NCI-H2196 (cell line): ENCODE measurements at regions not wholly inside any gene's neighbourhood (a gene's known extent, or its start where the extent isn't known, plus 50 kb on each side); places are given as distances from the start of the nearest gene placed in this dataset.

ENCODE experiments used
- DNase-seq: peaks from one replicate; lab custom pipeline; 2025; ENCODE audit not compliant: unreplicated experiment; lab: John Stamatoyannopoulos, UW

DNA sequence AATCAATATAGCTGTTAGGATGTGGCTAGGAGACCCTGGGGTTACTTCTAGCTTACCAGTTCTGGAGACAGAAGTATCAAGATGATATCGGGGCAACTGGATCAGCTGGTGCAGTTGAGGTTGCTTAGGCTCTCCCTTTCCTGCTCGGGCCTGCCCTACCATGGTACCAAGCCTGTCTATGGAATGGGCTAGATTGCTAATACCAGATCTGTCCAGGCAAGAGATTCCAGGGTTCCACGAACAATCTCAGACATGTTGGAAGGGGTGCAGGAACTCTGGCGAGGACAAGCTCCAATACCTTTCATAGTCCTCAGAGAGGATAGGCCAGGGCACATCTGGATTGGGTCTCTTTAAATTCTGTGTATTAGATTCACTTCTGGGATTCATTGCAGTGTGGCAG is 53.8 kb downstream of the ADM start:
- no peak for DNase-seq

DNA sequence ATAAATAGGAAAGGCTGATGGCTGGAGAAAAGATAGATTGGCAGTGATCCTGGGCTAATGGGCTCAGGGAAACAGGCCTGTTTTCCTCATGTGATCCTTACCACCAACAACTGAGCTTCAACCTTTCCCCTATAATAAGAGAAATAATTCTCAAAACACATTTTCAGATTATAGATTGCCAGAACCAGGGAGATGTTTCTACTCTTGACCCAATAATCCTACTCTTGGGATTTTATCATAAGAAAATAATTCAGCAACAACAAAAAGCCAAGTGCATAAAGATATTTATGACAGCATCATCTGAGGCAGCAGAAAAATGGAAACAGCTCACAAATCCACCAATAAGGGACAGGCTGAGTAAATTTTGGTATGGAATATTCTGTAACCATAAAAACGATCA is 54.3 kb downstream of the ADM start:
- DNase-seq = no peak

DNA sequence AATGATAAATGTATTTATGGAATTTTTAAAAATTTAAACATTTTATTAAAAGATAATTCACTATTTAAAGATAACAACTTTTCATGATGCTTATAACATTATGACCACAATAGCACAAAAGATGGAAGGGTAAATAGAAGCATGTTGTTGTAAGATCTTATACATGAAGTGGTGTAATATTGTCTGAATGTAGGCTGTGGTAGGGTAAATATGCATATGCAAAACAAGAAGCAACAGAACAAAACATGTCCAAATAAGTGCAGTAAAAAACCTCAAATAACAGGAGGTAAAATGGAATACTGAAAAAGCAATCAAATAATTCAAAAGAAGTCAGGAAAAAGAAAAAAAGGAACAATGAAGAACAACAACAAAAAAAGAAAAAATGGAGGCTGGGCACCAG is 56.0 kb downstream of the ADM start:
- DNase-seq = no peak

DNA sequence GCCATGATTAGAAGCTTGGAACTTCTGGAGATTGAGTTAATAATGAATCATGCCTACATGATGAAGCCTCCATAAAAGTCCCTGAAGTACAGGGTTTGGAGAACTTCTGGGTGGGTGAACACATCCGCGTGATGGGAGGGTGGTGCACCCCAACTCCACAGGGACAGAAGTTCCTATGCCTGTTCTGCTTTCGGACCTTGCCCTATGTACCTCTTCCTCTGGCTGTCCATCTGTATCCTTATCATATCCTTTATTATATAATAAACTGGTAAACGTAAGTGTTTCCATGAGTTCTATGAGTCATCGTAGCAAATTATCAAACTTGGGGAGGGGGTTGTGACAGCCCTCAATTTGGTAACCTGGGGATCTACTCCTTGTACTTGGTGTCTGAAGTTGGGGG is 60.2 kb downstream of the ADM start:
- no peak for DNase-seq

DNA sequence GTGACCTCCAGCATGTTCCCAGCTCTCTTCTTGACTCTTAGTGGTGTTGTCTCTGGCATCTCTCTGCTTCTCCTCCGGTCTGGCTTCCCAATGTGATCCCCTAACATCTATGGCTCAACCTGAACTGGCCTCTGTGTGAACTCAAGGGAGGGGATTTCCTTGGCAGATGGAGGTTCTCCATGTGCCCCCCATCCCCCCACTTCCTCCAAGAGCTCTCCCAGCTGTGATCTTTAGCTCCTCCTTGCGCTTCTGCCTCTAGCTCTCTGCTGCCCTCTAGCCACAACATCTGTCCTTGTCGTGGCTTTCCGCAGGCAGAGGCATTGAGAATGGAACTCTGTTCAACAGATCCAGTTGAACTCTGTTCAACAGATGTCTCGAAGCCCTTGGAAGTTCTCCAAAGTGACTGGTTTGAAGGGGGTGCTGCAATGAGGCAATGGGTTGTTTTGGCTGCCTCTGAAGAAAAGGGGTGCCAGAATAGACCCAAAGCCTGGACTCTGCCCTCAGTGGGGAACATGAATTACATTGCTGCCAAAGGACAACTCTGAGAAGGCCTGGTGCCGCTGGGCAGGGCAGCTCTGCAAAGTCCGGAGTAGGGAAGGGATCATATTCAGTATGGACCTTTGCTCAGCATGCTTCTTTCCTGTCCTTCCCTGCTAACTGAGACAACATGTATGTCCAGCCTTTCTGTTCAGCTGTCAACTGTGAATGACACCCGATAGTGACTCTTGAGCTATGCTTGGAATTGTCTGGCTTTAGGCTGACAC is 61.9 kb downstream of the ADM start:
- peak; percentile 85 for DNase-seq

DNA sequence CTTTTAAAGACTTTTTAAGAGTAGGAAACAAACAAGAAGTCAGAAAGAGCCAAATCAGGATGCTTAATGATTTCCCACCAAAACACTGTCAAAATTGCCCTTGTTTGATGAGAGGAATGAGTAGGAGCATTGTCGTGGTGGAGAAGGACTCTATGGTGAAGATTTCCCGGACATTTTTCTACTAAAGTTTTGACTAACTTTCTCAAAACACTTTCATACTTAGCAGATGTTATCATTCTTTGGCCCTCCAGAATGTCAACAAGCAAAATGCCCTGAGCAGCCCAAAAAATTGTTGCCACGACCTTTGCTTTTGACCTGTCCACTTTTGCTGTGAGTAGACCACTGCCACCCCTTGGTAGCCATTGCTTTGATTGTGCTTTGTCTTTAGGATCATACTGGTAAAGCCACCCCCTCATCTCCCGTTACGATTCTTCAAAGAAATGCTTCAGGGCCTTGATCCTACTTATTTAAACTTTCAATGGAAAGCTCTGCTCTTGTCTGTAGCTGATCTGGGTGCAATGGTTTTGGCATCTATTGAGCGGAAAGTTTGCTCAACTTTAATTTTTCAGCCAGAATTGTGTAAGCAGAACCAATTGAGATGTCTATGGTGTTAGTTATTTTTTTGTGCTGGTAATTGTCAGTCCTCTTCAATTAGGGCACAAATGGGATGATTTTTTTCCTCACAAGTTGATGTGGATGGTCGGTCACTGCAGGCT is 67.2 kb downstream of the ADM start:
- DNase-seq = no peak

DNA sequence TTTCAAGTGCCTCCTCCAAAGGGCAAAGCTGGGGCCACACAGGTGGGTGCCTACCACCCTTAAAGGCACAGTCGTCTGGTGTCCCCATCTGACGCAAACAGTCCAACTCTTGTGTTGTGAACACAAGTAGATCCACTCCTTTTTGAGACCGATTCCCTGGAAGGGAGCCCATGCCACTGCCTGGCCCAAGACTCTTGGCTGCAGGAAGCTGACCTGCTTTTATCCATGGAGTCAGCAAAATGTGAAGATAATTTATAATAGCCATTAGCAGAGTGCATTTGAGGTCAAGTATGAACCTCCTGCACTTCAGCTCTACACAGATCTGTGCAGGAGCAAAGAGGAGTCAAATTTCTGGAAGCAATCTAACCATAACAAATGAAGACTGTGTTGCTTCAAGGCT is 68.5 kb downstream of the ADM start:
- peak; percentile 69 for DNase-seq

DNA sequence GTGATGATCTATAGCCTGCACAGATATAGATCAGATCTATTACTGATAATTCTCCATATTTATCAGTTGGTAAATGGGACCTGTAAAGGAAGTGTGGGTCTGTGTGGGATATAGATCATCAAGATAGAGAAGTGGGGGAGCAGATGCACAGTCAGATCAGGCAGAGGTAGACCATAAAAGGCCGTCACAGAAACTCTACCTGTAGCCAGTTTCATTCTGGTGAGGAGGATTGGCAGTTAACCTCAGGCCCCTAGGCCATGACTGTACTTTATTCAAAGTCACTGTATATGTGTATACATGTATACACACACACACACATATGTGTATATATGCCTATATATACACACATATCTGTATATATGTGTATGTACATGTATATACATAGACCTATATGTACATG is 69.1 kb downstream of the ADM start:
- no peak for DNase-seq

DNA sequence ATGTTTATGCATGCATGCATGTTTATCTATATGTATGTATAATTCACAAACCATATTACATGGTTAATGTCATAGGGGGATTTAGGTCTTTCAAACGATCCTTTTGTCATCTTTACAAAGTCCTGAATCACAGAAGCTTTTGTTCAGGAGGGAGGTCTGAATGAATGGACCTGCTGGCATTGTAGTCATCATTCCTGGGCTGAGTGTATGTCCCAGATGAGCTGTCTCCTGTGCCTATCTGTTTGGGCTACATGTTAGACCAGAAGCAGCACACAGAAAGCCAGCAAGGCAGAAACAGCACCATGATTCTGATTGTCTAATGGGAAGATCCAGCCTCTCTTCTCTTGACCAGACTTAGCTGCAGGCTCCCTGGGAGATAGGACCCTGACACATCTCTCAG is 69.5 kb downstream of the ADM start:
- no peak for DNase-seq

DNA sequence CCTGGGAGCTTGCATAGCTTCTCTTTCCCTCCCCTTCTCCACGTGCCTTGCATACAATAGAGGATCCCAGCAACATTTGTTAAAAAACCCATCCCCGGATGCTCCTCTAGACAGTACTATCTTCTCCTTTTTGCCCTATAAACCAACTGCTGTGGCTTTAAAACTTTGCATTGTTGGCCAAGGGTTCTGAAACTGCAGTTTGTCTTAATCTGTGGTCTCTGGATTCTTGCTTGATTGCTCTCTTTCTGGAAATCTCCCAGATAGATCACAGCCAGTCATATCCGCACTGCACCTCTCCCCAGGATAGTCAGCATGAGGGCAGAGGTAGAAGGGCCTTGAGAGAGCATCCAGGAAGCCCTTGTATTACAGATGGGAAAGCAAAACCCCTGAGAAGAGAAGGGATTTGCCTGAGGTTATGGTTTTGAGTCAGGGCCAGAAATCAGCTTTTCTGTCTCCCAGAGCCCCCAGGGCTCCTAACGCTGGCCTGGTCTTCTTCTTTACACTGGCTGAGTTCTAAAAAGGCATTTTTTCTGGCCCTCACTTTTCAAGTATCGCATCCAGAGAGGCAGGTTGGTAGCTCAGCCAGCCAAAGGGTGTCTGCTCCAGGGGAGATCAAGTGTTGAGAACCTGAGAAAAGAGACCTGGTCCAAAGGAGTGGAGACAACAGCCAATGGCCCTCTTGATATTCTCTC is 70.6 kb downstream of the ADM start:
- DNase-seq = peak; percentile 35

DNA sequence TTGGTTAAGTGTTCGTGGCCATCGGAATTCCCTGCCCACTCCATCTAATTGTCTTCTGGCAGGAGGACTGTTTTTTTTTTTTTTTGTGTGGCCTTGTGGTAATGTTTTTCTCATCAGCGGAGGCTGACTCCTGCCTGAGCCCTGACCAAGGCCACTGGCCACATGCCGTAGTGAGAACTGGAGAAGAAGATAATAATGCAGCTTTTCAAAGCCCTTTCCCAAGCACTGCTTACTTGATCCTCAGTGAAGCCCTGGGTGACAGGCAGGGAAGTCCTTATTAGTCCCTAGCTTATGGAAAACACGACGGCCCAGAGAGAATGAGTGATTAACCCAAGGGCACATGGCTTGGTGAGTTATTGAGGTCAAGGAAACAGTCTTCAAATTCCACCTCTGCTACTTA is 71.2 kb downstream of the ADM start:
- DNase-seq = no peak

DNA sequence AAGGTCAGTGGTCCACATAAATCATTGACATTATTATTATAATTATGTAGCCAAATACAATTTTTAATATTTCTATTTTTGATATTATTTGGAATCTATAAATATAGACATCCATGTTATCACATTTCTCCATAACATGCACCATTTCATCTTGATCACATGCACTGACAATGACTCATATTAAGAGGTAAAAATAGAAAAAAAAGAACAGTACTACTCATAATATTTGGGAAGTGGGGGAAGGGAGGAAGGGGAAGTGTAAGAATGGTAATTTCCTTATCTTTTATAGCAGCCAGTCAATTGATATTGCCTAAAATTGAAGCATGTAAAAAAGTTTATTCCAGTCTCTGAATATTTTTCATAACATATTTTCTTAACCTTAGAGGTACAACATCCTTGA is 72.3 kb downstream of the ADM start:
- DNase-seq = no peak

DNA sequence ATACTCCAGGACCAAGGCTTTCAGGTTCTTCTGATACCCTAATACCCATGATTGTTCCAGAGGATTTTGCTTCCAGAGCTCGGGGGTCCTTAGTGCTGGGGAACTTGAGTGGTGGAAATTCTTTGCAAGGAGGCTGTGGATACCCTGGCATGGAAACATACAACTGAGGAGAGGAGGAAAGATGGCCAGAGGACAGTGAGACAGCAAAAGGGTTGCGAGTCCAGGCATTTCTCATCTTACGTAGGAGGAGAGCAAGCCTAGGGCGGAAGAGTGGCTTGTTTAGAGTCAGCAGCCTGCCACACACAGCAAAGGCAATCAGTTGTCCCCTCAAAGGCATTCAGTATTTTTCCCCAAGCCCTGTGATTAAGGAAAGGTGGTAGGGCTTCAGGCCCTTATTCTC is 73.5 kb downstream of the ADM start:
- DNase-seq = no peak

DNA sequence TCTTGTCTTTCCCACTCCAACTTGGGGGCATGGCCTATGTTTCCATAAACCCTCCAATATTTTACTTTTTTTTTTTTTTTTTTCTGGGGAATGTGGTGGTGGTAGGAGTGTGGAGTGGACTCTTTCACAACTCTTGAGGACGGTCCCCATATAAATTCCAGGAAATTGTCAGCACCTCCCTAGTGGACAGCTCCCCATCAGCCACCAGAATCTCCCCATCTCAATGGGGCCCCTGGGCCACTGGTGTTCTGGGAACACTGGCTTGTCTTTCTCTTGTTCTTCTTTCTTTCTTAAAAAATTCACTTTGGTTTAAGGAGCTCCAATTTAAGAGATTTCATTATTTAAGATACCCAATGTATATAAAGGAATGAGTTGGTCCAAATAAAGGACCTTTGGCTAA is 74.1 kb downstream of the ADM start:
- DNase-seq = no peak

DNA sequence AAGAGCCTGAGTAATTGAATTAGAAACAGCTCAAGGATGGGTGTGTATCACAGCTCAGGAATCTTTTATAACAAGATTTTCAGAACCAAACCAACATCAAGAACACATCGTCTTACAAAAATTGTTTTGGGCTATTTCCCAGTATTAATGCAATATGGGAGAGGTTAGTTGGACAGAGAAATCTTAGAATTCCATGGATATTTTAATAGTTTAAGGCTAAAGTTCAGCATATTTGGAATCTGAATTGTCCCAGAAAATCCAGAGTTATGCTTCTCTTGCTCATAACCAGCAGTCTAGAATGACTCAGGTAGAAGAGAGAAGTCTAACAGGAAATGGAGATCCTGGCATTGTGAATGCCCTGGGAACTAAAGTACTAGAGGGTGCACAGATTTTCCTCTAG is 74.6 kb downstream of the ADM start:
- DNase-seq = no peak

DNA sequence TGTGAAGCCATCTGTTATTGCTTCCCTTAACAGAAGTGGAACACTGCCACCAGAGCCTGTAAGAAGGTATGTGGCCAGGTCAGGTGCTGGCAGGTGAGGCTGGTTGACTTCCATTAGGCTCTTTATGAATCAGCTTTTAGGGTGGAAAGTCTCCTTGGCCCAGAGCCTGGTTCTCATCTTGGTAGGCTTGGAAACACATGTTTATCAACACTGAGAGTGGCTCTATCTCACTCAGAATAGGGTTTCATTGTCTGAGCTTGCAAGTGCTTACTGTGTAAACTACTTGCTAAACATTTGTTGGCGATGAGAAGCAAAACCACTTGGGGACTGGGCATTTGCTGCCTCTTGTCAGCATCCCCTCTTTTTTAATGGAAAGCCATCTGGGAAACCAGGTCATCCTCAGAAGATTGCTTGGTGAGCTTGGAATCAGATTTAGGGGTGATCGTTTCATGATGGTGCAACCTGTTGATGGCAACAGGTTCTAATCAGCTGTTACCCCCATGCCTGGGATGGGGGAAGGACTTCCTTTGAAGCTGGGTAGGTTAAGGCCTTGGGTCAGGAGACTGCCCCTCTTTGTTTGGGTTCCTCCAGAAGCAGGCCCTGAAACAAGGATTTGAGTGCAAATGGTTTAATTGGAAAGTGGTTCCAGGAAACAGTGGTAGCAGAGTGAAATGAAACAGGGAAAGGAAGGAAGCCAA is 75.0 kb upstream of the AMPD3 start:
- DNase-seq = peak; percentile 91

DNA sequence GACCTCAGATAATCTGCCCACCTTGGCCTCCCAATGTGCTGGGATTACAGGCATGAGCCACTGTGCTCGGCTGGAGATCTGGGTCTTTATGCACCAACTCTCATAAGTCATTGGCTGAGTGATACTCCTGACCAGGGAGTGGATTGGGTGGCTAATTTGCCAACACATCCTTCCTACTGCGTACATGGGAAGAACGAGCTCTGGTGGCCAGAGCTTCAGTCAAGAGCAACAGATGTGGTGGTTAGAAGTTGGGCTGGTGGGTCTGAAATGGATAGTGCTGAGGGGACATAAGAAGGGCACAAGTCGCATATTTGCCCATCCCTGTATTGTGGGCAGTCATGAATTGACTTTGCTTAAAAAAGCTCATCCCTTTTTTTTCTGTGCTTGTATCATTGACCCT is 74.1 kb upstream of the AMPD3 start:
- DNase-seq = no peak

DNA sequence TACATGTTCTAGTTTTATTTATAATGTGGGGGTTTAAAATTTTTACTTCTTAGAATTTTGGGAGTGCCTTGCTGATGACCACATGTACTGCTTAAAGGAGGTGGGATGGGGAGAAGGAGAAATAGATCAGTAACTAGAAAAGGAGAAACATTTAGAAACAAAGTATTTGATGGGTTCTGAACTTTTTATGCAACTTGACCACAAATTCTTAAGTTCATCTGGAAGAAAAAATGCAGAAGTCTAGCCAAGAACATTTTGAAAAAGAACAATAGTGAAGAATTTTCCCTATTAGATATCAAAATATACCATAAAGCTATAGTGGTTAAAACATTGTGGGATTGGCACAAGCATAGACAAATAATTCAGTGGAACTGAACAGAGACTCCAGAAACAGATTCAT is 73.3 kb upstream of the AMPD3 start:
- DNase-seq = no peak

DNA sequence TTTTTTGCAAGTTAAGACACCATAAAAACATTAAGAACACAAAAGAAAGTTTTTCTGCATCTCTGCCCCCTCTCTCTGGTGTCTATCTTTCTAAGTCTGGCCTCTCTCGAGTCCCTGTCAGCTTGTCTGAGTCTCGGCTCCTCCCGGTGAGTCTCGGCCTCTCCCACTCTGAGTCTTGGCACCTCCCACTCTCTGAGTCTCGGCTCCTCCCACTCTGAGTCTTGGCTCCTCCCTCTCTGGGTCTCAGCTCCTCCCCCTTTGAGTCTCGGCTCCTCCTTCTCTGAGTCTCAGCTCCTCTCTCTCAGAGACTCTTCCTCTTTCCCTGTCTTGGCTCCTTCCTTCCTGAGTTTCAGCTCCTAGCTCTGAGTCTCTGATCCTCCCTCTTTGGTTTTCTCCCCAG is 72.5 kb upstream of the AMPD3 start:
- DNase-seq = no peak

DNA sequence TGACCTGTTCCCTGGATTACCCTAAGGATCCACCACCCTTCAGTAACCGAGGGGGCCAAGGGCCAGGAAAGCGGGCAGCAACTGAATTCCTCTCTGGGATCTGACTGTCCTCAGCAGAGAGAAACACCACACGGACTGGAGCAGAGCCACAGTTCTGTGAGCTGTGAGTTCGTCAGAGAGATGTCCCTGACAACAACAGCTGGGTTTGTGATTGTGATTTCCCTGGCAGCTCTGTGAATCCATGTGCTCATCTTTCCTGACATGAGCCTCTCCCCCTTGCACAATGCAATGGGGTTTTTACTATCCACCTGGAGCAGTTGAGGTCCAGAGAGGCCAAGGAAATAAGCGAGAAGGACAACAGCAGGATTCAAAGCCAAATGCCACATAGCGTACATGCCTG is 69.4 kb upstream of the AMPD3 start:
- DNase-seq = no peak

DNA sequence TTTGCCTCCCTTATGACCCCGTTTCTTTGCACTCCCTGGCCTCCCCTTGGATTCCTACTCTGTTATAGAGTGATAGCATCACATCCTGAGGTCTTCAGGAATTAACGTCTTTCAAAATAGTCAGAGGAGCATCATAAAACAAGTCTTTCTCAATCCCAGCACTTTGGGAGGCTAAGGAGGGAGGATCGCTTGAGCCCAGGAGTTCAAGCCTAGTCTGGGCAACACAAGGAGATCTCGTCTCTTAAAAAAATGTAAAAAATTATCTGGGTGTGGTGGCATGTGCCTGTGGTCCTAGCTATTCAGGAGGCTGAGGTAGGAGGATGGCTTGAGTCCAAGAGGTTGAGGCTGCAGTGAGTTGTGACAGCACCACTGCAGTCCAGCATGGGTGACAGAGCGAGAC is 68.7 kb upstream of the AMPD3 start:
- DNase-seq = no peak

DNA sequence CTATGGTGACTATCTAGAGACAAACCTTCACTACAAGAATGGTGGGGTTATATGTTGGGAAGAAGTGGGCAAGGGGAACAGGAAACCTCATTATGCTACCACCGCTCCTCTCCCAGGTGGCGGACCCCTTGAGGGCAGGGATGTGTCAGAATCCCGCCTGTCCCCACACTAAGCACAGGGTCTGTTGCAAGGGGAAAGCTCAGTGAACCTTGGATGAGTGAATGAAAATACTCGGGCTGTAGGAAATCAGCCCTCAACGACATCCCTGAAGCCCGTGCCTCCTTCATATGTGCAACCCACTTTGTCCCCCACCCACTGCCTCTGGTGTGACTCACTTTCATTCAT is 68.2 kb upstream of the AMPD3 start:
- DNase-seq = no peak
